ENCODE measurements at regions not wholly inside any gene's neighbourhood (a gene's known extent, or its start where the extent isn't known, plus 50 kb on each side); places are given as distances from the start of the nearest gene placed in this dataset.
"Not testable (repeated sequence)": the region's sequence is repeated elsewhere in the genome, so short reads cannot be mapped to it uniquely, and the experiment has no call there.

GRCh38 chr19:14294974-14295373, 86.3 kb upstream of the ADGRE5 start:
- H3K9ac ChIP-seq (ENCODE audit: insufficient read depth, low read depth, low read length); CTCF ChIA-PET (ENCODE audit: low intra/inter-chr PET ratio, low total read pairs); H3K27ac ChIP-seq (ENCODE audit: extremely low read length, insufficient read depth, low read length); H3K4me2 ChIP-seq (ENCODE audit: low read depth, low read length); H3K36me3 ChIP-seq (replicated peaks in 1 of 2; ENCODE audit: control insufficient read depth in 1 of 2, insufficient read depth in 2 of 2, low read length in 2 of 2); H3K27me3 ChIP-seq (ENCODE audit: control insufficient read depth in 1 of 2, insufficient read depth in 2 of 2, low read length in 2 of 2); POLR2A ChIA-PET; intact Hi-C loops (cut with micrococcal nuclease; ENCODE audit: unreplicated experiment); FAIRE-seq; in situ Hi-C loops (cut with HindIII; ENCODE audit: extremely low pct_ligation_motif_present, low pct_unique_long_range_greater_than_20kb); H3K4me1 ChIP-seq (ENCODE audit: insufficient read depth, low read length); H3K4me3 ChIP-seq (replicated peaks in 1 of 3; ENCODE audit: insufficient read depth in 1 of 3, low read depth in 2 of 3, low read length in 3 of 3); DNase-seq (ENCODE audit: low spot score); H4K20me1 ChIP-seq (ENCODE audit: insufficient read depth, low read length); H3K9me3 ChIP-seq (ENCODE audit: low read length); H2AFZ ChIP-seq (ENCODE audit: low read length); H3K79me2 ChIP-seq (ENCODE audit: insufficient read depth, low read length); BruUV-seq (replicated peaks): not testable (repeated sequence)
- ATAC-seq: peak; percentile 50; the same call in 2 of the 3 replicates
- 89% methylated on average over 1 of the region's 5 CpGs for WGBS (ENCODE audit: low lambda C conversion rate)
- 0 out of 2 replicates have a peak, but pooled peaks have one; percentile 18 for TF ChIP-seq NFYC (CRISPR knock-in tag; IDR thresholded peaks at IDR 0.05)

GRCh38 chr19:14293816-14294170, 87.5 kb upstream of the ADGRE5 start:
- ATAC-seq; POLR2A ChIA-PET; intact Hi-C loops (cut with micrococcal nuclease; ENCODE audit: unreplicated experiment): not testable (repeated sequence)

GRCh38 chr19:14293101-14293815, 87.3 kb upstream of the ADGRL1 start:
- H3K4me1 ChIP-seq (ENCODE audit: insufficient read depth, low read length); ATAC-seq; H3K79me2 ChIP-seq (ENCODE audit: insufficient read depth, low read length); H3K36me3 ChIP-seq (replicated peaks in 1 of 2; ENCODE audit: control insufficient read depth in 1 of 2, insufficient read depth in 2 of 2, low read length in 2 of 2); H3K9ac ChIP-seq (ENCODE audit: insufficient read depth, low read depth, low read length); CTCF ChIA-PET (ENCODE audit: low intra/inter-chr PET ratio, low total read pairs); H3K27ac ChIP-seq (ENCODE audit: extremely low read length, insufficient read depth, low read length); POLR2A ChIA-PET; DNase-seq (ENCODE audit: low spot score); in situ Hi-C loops (cut with HindIII; ENCODE audit: extremely low pct_ligation_motif_present, low pct_unique_long_range_greater_than_20kb); FAIRE-seq; H3K9me3 ChIP-seq (ENCODE audit: low read length); H4K20me1 ChIP-seq (ENCODE audit: insufficient read depth, low read length); BruUV-seq (replicated peaks); H3K27me3 ChIP-seq (ENCODE audit: control insufficient read depth in 1 of 2, insufficient read depth in 2 of 2, low read length in 2 of 2); H3K4me2 ChIP-seq (ENCODE audit: low read depth, low read length); H2AFZ ChIP-seq (ENCODE audit: low read length); H3K4me3 ChIP-seq (replicated peaks in 1 of 3; ENCODE audit: insufficient read depth in 1 of 3, low read depth in 2 of 3, low read length in 3 of 3); intact Hi-C loops (cut with micrococcal nuclease; ENCODE audit: unreplicated experiment): not testable (repeated sequence)
- WGBS (ENCODE audit: low lambda C conversion rate): 10% methylated on average over 26 of the region's 26 CpGs

More at GRCh38 chr19:14293816-14294170, 87.5 kb upstream of the ADGRE5 start:
- H3K4me1 ChIP-seq (ENCODE audit: insufficient read depth, low read length); H4K20me1 ChIP-seq (ENCODE audit: insufficient read depth, low read length); H3K79me2 ChIP-seq (ENCODE audit: insufficient read depth, low read length); H2AFZ ChIP-seq (ENCODE audit: low read length); H3K36me3 ChIP-seq (replicated peaks in 1 of 2; ENCODE audit: control insufficient read depth in 1 of 2, insufficient read depth in 2 of 2, low read length in 2 of 2); H3K27ac ChIP-seq (ENCODE audit: extremely low read length, insufficient read depth, low read length); H3K27me3 ChIP-seq (ENCODE audit: control insufficient read depth in 1 of 2, insufficient read depth in 2 of 2, low read length in 2 of 2); BruUV-seq (replicated peaks); H3K9ac ChIP-seq (ENCODE audit: insufficient read depth, low read depth, low read length); H3K9me3 ChIP-seq (ENCODE audit: low read length); FAIRE-seq; DNase-seq (ENCODE audit: low spot score); CTCF ChIA-PET (ENCODE audit: low intra/inter-chr PET ratio, low total read pairs); H3K4me3 ChIP-seq (replicated peaks in 1 of 3; ENCODE audit: insufficient read depth in 1 of 3, low read depth in 2 of 3, low read length in 3 of 3); H3K4me2 ChIP-seq (ENCODE audit: low read depth, low read length); in situ Hi-C loops (cut with HindIII; ENCODE audit: extremely low pct_ligation_motif_present, low pct_unique_long_range_greater_than_20kb): not testable (repeated sequence)
- 2% methylated on average over 3 of the region's 7 CpGs for WGBS (ENCODE audit: low lambda C conversion rate)

- H2AFZ ChIP-seq (ENCODE audit: low read length); BruUV-seq (replicated peaks); in situ Hi-C loops (cut with HindIII; ENCODE audit: extremely low pct_ligation_motif_present, low pct_unique_long_range_greater_than_20kb); CTCF ChIA-PET (ENCODE audit: low intra/inter-chr PET ratio, low total read pairs); FAIRE-seq; H3K79me2 ChIP-seq (ENCODE audit: insufficient read depth, low read length); intact Hi-C loops (cut with micrococcal nuclease; ENCODE audit: unreplicated experiment); ATAC-seq; H3K36me3 ChIP-seq (replicated peaks in 1 of 2; ENCODE audit: control insufficient read depth in 1 of 2, insufficient read depth in 2 of 2, low read length in 2 of 2); H4K20me1 ChIP-seq (ENCODE audit: insufficient read depth, low read length); H3K27ac ChIP-seq (ENCODE audit: extremely low read length, insufficient read depth, low read length); H3K9ac ChIP-seq (ENCODE audit: insufficient read depth, low read depth, low read length); DNase-seq (ENCODE audit: low spot score); H3K27me3 ChIP-seq (ENCODE audit: control insufficient read depth in 1 of 2, insufficient read depth in 2 of 2, low read length in 2 of 2); H3K4me1 ChIP-seq (ENCODE audit: insufficient read depth, low read length); H3K4me2 ChIP-seq (ENCODE audit: low read depth, low read length); H3K4me3 ChIP-seq (replicated peaks in 1 of 3; ENCODE audit: insufficient read depth in 1 of 3, low read depth in 2 of 3, low read length in 3 of 3); POLR2A ChIA-PET; H3K9me3 ChIP-seq (ENCODE audit: low read length): not testable (repeated sequence)
- WGBS (ENCODE audit: low lambda C conversion rate): 51% methylated on average over 14 of the region's 15 CpGs
Measured at GRCh38 chr19:14289810-14290209, 83.8 kb upstream of the ADGRL1 start.
